ENCODE measurements at regions not wholly inside any gene's neighbourhood (a gene's known extent, or its start where the extent isn't known, plus 50 kb on each side); places are given as distances from the start of the nearest gene placed in this dataset.

- TF ChIP-seq TCF12 (IDR thresholded peaks at IDR 0.05; ENCODE audit: low read depth, low read length), result no peak
- no peak for TF ChIP-seq ASH2L (IDR thresholded peaks at IDR 0.05; ENCODE audit: borderline replicate concordance, low read depth)
- no peak for TF ChIP-seq CHD2 (IDR thresholded peaks at IDR 0.05; ENCODE audit: borderline replicate concordance, low read depth, low read length)
- TF ChIP-seq WRNIP1 (IDR thresholded peaks at IDR 0.05; ENCODE audit: borderline replicate concordance, low read depth, low read length), result no peak
- TF ChIP-seq SUZ12 (IDR thresholded peaks at IDR 0.05; ENCODE audit: unreplicated experiment), result no peak
- no peak for TF ChIP-seq BMI1 (IDR thresholded peaks at IDR 0.05; ENCODE audit: borderline replicate concordance)
Measured at GRCh38 chr2:41716497-41716896, 331.3 kb upstream of the PKDCC start (continued).

- 6% methylated on average over 1 of the region's 1 CpG for WGBS (ENCODE audit: insufficient coverage, insufficient replicate concordance, low lambda C conversion rate, missing lambda C conversion rate)
- DNase-seq (ENCODE audit: low read depth, low spot score), result no peak
- Histone ChIP-seq H3K4me2 (ENCODE audit: control insufficient read depth, insufficient read depth) (no peak overlapping the region), H3K9ac (ENCODE audit: control insufficient read depth, insufficient read depth, low read length) (no peak overlapping the region), H3K27me3 (replicated peaks in 1 of 2; ENCODE audit: control insufficient read depth in 2 of 2, insufficient read depth in 2 of 2, low read length in 1 of 2) (no peaks in the 10 kb centered on the region), H4K20me1 (ENCODE audit: control insufficient read depth, insufficient read depth) (no peaks in the 10 kb centered on the region), H3K79me2 (ENCODE audit: control insufficient read depth, insufficient read depth, low read length) (no peaks in the 10 kb centered on the region), H3K4me3 (no peak overlapping the region), H2AFZ (ENCODE audit: control insufficient read depth, low read depth, low read length) (peak overlapping the region; percentile 12; the same call in 1 of the 2 replicates), H3K9me3 (replicated peaks; ENCODE audit: control insufficient read depth, insufficient read depth, low read length) (no peaks in the 10 kb centered on the region), H3K4me1 (ENCODE audit: control insufficient read depth, insufficient read depth, low read length) (0 out of 2 replicates have a peak, but pooled peaks cover 9% of the 10 kb centered on the region), H3K36me3 (ENCODE audit: control insufficient read depth in 2 of 2, insufficient read depth in 2 of 2, low read length in 1 of 2) (no peaks in the 10 kb centered on the region), H3K27ac (ENCODE audit: control insufficient read depth, insufficient read depth) (no peak overlapping the region)
- in situ Hi-C loops (cut with MboI), result no loop called here
- FAIRE-seq, result no peak
- peak; percentile 27; the same call in 2 of the 3 replicates for ATAC-seq
- BruUV-seq (replicated peaks), result no TSS peak
- RAD21 ChIA-PET (ENCODE audit: unreplicated experiment), result interaction anchor here (1.0 kb wide), 1 partner anchor 10 kb away, joined by 3 read pairs; no protein-coding TSS in a partner anchor
- POLR2A ChIA-PET, result interaction anchor here (1.2 kb wide), 1 partner anchor 8 kb away, joined by 4 read pairs; no protein-coding TSS in a partner anchor
- CTCF ChIA-PET, result interaction anchor here (0.7 to 1.2 kb wide), 3 partner anchors 9 to 44 kb away, joined by 3 to 4 read pairs (median 3); no protein-coding TSS in a partner anchor
- TF ChIP-seq HDAC6 (IDR thresholded peaks at IDR 0.05; ENCODE audit: unreplicated experiment) (no peak), RELB (IDR thresholded peaks at IDR 0.05; ENCODE audit: low read depth) (no peak)
- SMC1A ChIA-PET (ENCODE audit: uncharacterized antibody, unreplicated experiment), result interaction anchor here (1.0 to 1.7 kb wide), 3 partner anchors 8 to 19 kb away, joined by 3 to 4 read pairs (median 4); no protein-coding TSS in a partner anchor
- intact Hi-C loops (cut with micrococcal nuclease; ENCODE audit: unreplicated experiment), result no loop called here
Measured at GRCh38 chr2:41717839-41718238, 330.0 kb upstream of the PKDCC start.

Data from GM12878 (cell line).